ENCODE measurements at regions not wholly inside any gene's neighbourhood (a gene's known extent, or its start where the extent isn't known, plus 50 kb on each side); places are given as distances from the start of the nearest gene placed in this dataset.

DNA sequence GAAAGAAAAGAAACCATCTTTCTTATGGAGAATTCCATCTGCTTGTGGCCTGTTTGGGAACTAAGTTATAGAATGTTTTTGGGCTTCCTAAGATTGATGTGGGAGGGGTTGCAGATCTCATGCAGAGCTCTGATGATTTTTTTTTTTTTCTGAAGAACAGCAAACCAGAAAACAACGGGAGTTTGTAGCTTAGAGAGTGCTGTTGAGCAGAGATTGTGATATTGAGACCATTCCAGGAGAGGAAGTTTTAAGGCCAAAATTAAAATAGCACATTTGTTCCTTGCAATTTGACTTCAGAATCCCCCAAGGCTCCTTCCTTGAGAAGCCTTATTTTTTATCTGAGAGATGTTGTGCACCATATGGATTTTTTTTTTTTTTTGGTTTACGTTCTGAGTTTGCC is 159.5 kb upstream of the NRP1 start:
- no peak for DNase-seq (ENCODE audit: low read depth)
- TF ChIP-seq, protein P1, sequence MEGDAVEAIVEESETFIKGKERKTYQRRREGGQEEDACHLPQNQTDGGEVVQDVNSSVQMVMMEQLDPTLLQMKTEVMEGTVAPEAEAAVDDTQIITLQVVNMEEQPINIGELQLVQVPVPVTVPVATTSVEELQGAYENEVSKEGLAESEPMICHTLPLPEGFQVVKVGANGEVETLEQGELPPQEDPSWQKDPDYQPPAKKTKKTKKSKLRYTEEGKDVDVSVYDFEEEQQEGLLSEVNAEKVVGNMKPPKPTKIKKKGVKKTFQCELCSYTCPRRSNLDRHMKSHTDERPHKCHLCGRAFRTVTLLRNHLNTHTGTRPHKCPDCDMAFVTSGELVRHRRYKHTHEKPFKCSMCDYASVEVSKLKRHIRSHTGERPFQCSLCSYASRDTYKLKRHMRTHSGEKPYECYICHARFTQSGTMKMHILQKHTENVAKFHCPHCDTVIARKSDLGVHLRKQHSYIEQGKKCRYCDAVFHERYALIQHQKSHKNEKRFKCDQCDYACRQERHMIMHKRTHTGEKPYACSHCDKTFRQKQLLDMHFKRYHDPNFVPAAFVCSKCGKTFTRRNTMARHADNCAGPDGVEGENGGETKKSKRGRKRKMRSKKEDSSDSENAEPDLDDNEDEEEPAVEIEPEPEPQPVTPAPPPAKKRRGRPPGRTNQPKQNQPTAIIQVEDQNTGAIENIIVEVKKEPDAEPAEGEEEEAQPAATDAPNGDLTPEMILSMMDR (IDR thresholded peaks at IDR 0.05; ENCODE audit: insufficient read depth, low read depth, low read length, missing control alignments): no peak
- no peak overlapping the region for H3K4me3 ChIP-seq (ENCODE audit: low read length)

DNA sequence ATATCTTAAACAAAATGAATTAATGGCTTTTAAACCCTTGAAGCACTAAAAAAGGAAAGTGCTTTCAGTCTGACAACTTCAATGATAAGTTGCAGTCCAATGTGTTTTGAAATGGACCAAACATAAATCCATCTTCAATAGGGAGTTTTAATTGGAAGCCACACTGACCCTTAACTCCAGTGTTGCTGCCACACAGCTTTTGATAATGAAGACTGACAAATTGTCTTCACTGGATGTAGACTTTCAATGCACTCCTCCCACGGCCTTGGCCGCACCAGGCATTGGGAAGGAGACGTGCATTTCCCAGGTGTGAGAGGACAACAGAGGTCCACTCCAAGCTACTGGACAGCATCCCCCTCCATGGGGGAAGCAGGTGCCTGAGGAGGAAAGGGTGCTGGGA is 159.0 kb upstream of the NRP1 start:
- no peak overlapping the region for H3K4me3 ChIP-seq (ENCODE audit: low read length)
- DNase-seq (ENCODE audit: low read depth): no peak
- TF ChIP-seq, protein P1 (IDR thresholded peaks at IDR 0.05; ENCODE audit: insufficient read depth, low read depth, low read length, missing control alignments): no peak

DNA sequence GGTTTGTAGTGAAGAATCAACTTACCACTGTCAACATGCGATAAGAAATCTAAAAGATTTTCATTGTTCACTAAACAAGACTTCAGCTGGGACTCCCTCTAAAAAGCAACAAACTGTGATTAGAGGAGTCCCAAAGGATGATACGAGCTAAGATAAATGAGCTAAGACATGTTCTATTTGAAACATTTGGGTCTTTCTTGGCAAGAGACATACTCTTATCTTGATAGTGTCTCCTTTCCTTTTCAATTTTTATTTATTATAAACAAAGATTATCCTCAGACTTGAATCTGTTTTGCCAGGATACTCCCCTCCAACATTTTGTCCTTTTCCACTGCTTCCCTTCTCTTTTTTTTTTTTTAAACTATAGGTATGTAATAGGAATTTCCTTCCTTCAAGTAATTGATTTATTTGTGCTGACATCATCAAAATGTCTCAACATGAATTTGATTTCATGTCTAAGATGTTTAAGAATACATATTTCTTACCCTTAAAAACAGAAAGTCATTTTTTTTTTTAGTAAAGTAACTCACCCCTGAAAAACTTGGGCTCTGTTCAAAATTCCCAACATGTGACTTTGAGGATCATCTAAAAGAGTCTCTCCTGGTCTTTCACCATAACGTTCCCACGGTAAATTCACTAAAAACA is 158.4 kb upstream of the NRP1 start:
- TF ChIP-seq, protein P1 (IDR thresholded peaks at IDR 0.05; ENCODE audit: insufficient read depth, low read depth, low read length, missing control alignments): no peak
- no peak for DNase-seq (ENCODE audit: low read depth)
- H3K4me3 ChIP-seq (ENCODE audit: low read length): no peak overlapping the region

DNA sequence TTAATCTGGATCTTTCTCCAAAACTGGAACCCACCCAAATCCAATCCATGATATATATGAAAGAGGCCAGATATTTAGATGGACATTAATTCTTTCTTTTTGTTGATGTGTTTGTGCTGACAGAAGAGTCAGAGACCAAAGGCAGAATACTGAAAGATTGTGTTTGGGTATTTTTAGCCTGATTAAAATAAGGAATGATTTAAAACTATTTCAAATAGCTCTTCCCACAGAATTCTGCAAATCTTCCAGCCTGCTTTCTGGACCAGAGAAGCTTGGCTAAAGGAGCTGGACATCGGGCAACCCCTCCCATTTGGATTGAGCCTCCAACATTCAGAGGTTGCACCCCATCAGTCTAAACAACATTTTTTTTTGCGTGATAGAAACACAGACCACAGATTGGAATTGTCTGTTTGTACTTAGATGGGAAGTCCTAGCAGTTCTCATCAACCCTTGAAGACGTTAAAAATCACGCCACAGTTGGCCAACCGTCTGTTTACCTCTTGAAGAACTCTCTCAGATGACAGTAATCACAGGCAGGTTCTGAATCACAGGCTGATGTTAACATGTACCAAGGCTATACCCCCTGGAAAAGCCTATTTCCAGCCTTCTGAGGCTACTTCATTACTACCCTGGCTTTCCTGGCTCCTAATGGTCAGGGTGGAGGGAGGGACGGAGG is 155.2 kb upstream of the NRP1 start:
- no peak for DNase-seq (ENCODE audit: low read depth)
- TF ChIP-seq, protein P1 (IDR thresholded peaks at IDR 0.05; ENCODE audit: insufficient read depth, low read depth, low read length, missing control alignments): no peak
- H3K4me3 ChIP-seq (ENCODE audit: low read length): no peak overlapping the region

GRCh38 chr10:33487014-33487776 is 152.7 kb upstream of the NRP1 start:
- H3K4me3 ChIP-seq (ENCODE audit: low read length): no peak overlapping the region
- TF ChIP-seq, protein P1 (IDR thresholded peaks at IDR 0.05; ENCODE audit: insufficient read depth, low read depth, low read length, missing control alignments): no peak
- DNase-seq (ENCODE audit: low read depth): no peak

DNA sequence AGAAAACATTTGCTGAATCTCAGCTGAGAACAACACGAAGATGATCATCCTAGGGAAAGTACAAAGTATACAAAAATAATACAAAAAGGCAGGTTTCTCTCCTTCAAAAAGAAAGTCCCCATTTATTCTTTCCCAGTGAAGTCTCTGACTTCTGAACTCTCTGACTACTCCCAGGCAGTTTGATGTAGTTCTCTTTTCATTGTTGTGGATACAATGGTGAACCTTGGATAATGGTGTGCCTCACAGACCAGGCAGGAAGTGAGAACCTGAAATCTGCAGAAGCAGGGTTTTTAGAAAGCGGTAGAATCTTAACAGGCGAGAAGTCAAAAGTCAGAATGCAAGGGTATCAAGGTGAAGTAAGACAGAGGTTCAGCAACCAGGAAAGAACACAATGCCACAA is 150.8 kb upstream of the NRP1 start:
- no peak for DNase-seq (ENCODE audit: low read depth)
- TF ChIP-seq, protein P1 (IDR thresholded peaks at IDR 0.05; ENCODE audit: insufficient read depth, low read depth, low read length, missing control alignments): no peak
- no peak overlapping the region for H3K4me3 ChIP-seq (ENCODE audit: low read length)

Data from epithelial cell of esophagus (primary cell).